Endothelial cell of umbilical vein (primary cell): ENCODE measurements at regions not wholly inside any gene's neighbourhood (a gene's known extent, or its start where the extent isn't known, plus 50 kb on each side); places are given as distances from the start of the nearest gene placed in this dataset.

ENCODE experiments used
- BruUV-seq: library from RNA; stranded (reverse); fragments of 400-500 nt; replicated peaks from 2 replicates; lab custom pipeline; 2021; lab: Mats Ljungman, UMichigan
- CTCF ChIA-PET: fragments of 300-600, 350-600 bp; sonication (Branson Sonifier 250); formaldehyde crosslinking; loops from one replicate; lab custom pipeline; 2021; ENCODE audit warnings: antibody characterized with exemption, inconsistent platforms; lab: Charles Lee
- POLR2A ChIA-PET: fragments of 300-600, 350-600 bp; sonication (Branson Sonifier 250); formaldehyde crosslinking; loops from one replicate; lab custom pipeline; 2021; ENCODE audit warnings: antibody characterized with exemption, inconsistent platforms; lab: Charles Lee
- DNase-seq: peaks from one replicate; pipeline ENCODE4 v3.0.0-alpha.2; 2011; ENCODE audit warnings: low read depth, low spot score
- FAIRE-seq: peaks from 2 replicates; lab custom pipeline; 2011; peaks lifted over from hg19 to GRCh38; lab: Jason Lieb, UNC
- H2AFZ ChIP-seq: 2 replicates; pipeline ENCODE4 v1.6.0; 2012; ENCODE audit warnings: low read depth, low read length, control low read depth, inconsistent platforms
- H3K27ac ChIP-seq: 2 replicates; pipeline ENCODE4 v1.5.1; 2011; ENCODE audit warnings: low read depth, mild to moderate bottlenecking, control low read depth, low read length, moderate library complexity; ENCODE audit not compliant: insufficient read depth
- H3K27me3 ChIP-seq, 2 experiments: 2 replicates each; pipeline versions ENCODE4 v1.6.0 to v1.6.1; 2011; ENCODE audit warnings: low read length in 2 of 2, mixed read lengths in 1 of 2; ENCODE audit not compliant: control insufficient read depth in 2 of 2, insufficient read depth in 2 of 2
- H3K36me3 ChIP-seq, 2 experiments: 2 replicates in 1 of 2; 3 replicates in 1 of 2; pipeline ENCODE4 v1.5.1; 2011; ENCODE audit warnings: low read length in 2 of 2, mild to moderate bottlenecking in 1 of 2, moderate library complexity in 1 of 2; ENCODE audit not compliant: control insufficient read depth in 2 of 2, insufficient read depth in 2 of 2; ENCODE audit errors: extremely low read depth in 1 of 2
- H3K4me1 ChIP-seq: 3 replicates; pipeline ENCODE4 v1.5.1; 2011; ENCODE audit warnings: mild to moderate bottlenecking, low read length; ENCODE audit not compliant: control insufficient read depth, insufficient read depth; ENCODE audit errors: extremely low read depth
- H3K4me2 ChIP-seq: 2 replicates; pipeline ENCODE4 v1.6.1; 2011; ENCODE audit warnings: low read length, control low read depth, mixed read lengths; ENCODE audit not compliant: insufficient read depth
- H3K4me3 ChIP-seq, 3 experiments: fragments of 200-600 bp in 1 of 3; sonication (generic), shearing (Covaris generic) in 1 of 3; replicated peaks in 1 of 3; 2 replicates each; pipeline ENCODE4 v1.5.1; 2011 to 2016; ENCODE audit warnings: control low read depth in 3 of 3, low read length in 3 of 3, mild to moderate bottlenecking in 2 of 3, inconsistent platforms in 1 of 3, low read depth in 1 of 3, moderate library complexity in 1 of 3; ENCODE audit not compliant: insufficient read depth in 1 of 3
- H3K79me2 ChIP-seq: 2 replicates; pipeline ENCODE4 v1.6.0; 2012; ENCODE audit warnings: low read length, inconsistent platforms; ENCODE audit not compliant: control insufficient read depth, insufficient read depth
- H3K9ac ChIP-seq: replicated peaks from 2 replicates; pipeline ENCODE3; 2011; ENCODE audit warnings: low read length, control low read depth; ENCODE audit not compliant: insufficient read depth; ENCODE audit errors: extremely low read depth
- H3K9me1 ChIP-seq: replicated peaks from 3 replicates; pipeline ENCODE4 v1.6.0; 2011; ENCODE audit warnings: mild to moderate bottlenecking, low read length; ENCODE audit not compliant: control insufficient read depth, insufficient read depth; ENCODE audit errors: extremely low read depth
- H3K9me3 ChIP-seq: replicated peaks from 2 replicates; pipeline ENCODE4 v1.5.1; 2012; ENCODE audit warnings: low read length, inconsistent platforms; ENCODE audit not compliant: control insufficient read depth, insufficient read depth
- H4K20me1 ChIP-seq: replicated peaks from 2 replicates; pipeline ENCODE3; 2011; ENCODE audit warnings: mild to moderate bottlenecking, low read length; ENCODE audit not compliant: control insufficient read depth, insufficient read depth; ENCODE audit errors: extremely low read depth
- EZH2 ChIP-seq: IDR thresholded peaks from 2 replicates; pipeline ENCODE4 v1.6.1; 2012; ENCODE audit warnings: borderline replicate concordance, low read depth, mild to moderate bottlenecking, moderate library complexity, low read length, inconsistent platforms; ENCODE audit not compliant: severe bottlenecking
- FOS ChIP-seq: IDR thresholded peaks from 2 replicates; pipeline ENCODE4 v1.6.1; 2011; ENCODE audit warnings: mild to moderate bottlenecking, low read length, moderate library complexity, borderline replicate concordance; ENCODE audit not compliant: insufficient read depth
- GATA2 ChIP-seq: IDR thresholded peaks from 2 replicates; pipeline ENCODE4 v1.7.0; 2011; ENCODE audit warnings: low read depth, mild to moderate bottlenecking, moderate library complexity, mixed read lengths, low read length; ENCODE audit not compliant: insufficient read length, insufficient read depth
- JUN ChIP-seq: IDR thresholded peaks from 2 replicates; pipeline ENCODE4 v1.6.1; 2011; ENCODE audit warnings: borderline replicate concordance, low read depth; ENCODE audit not compliant: insufficient read length, insufficient read depth
- MYC ChIP-seq: IDR thresholded peaks from one replicate; pipeline ENCODE4 v1.6.1; 2011; ENCODE audit warnings: mild to moderate bottlenecking, low read depth, low read length
- POLR2A ChIP-seq: IDR thresholded peaks from 2 replicates; pipeline ENCODE4 v1.6.1; 2012; ENCODE audit warnings: low read depth, mild to moderate bottlenecking, control low read depth, low read length
- POLR2AphosphoS5 ChIP-seq: IDR thresholded peaks from 2 replicates; pipeline ENCODE4 v1.6.1; 2012; ENCODE audit warnings: low read depth, mild to moderate bottlenecking, control low read depth, low read length, moderate library complexity; ENCODE audit not compliant: insufficient read depth
- dilution Hi-C: fragments of 300-500 bp; cut with MboI; formaldehyde crosslinking; loops from one replicate; pipeline ENCODE4 v1.15.0; 2019; ENCODE audit warnings: low sequenced_read_pairs; ENCODE audit not compliant: extremely low pct_ligation_motif_present
- intact Hi-C: fragments of 100-400 bp; cut with micrococcal nuclease; formaldehyde crosslinking; loops from one replicate; pipeline ENCODE4 v1.10.0; 2022
- TF ChIP-seq, protein P1 (sequence below): IDR thresholded peaks from 2 replicates; pipeline ENCODE4 v1.6.1; 2011; ENCODE audit not compliant: insufficient read depth, insufficient read length
- TF ChIP-seq, protein P2 (sequence below), 2 donors: IDR thresholded peaks; 1 replicate in 1 of 2; 2 replicates in 1 of 2; pipeline ENCODE4 v1.5.1; 2011; ENCODE audit warnings: low read length in 2 of 2, mild to moderate bottlenecking in 2 of 2, moderate library complexity in 2 of 2, control low read depth in 1 of 2, inconsistent platforms in 1 of 2, low read depth in 1 of 2; ENCODE audit not compliant: insufficient read depth in 1 of 2; ENCODE audit errors: extremely low read depth in 1 of 2

DNA sequence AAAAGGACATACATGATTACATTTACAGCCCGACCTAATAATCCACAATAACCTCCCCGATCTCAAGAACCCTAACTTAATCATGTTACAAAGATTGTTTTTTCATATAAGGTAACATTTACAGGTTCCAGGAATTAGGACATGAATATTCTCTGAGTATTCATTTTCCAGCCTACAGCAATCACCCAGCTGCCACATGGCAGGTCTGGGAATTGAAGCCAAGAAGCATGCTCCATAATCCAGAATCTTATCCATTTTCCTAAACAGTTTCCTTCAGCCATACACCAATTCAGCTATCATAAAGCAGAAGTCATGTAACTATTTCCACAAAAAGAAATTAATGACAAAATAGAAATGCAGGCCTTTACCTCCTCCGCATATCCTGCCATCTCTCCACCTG, 163.4 kb downstream of the CAAP1 start:
- BruUV-seq, result no TSS peak
- Histone ChIP-seq H2AFZ (no peak overlapping the region), H3K27me3 (no peaks in the 10 kb centered on the region), H3K9me1 (no peaks in the 10 kb centered on the region), H3K9ac (no peak overlapping the region), H3K4me2 (no peak overlapping the region), H4K20me1 (no peaks in the 10 kb centered on the region), H3K36me3 (no peaks in the 10 kb centered on the region), H3K4me3 (no peak overlapping the region), H3K79me2 (no peaks in the 10 kb centered on the region), H3K9me3 (no peaks in the 10 kb centered on the region), H3K4me1 (no peaks in the 10 kb centered on the region), H3K27ac (no peak overlapping the region)
- ChIA-PET CTCF (no interaction called here), POLR2A (no interaction called here)
- DNase-seq, result no peak
- TF ChIP-seq MYC, result no peak
- TF ChIP-seq POLR2A, result no peak
- TF ChIP-seq, protein P1, sequence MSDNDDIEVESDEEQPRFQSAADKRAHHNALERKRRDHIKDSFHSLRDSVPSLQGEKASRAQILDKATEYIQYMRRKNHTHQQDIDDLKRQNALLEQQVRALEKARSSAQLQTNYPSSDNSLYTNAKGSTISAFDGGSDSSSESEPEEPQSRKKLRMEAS, result no peak
- TF ChIP-seq EZH2, result no peak
- TF ChIP-seq, protein P2, sequence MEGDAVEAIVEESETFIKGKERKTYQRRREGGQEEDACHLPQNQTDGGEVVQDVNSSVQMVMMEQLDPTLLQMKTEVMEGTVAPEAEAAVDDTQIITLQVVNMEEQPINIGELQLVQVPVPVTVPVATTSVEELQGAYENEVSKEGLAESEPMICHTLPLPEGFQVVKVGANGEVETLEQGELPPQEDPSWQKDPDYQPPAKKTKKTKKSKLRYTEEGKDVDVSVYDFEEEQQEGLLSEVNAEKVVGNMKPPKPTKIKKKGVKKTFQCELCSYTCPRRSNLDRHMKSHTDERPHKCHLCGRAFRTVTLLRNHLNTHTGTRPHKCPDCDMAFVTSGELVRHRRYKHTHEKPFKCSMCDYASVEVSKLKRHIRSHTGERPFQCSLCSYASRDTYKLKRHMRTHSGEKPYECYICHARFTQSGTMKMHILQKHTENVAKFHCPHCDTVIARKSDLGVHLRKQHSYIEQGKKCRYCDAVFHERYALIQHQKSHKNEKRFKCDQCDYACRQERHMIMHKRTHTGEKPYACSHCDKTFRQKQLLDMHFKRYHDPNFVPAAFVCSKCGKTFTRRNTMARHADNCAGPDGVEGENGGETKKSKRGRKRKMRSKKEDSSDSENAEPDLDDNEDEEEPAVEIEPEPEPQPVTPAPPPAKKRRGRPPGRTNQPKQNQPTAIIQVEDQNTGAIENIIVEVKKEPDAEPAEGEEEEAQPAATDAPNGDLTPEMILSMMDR (IDR thresholded peaks at IDR 0.05; ENCODE audit: extremely low read depth in 1 of 2, insufficient read depth in 1 of 2, low read depth in 1 of 2, low read length in 2 of 2), result no peak
- TF ChIP-seq JUN, result no peak
- no peak for TF ChIP-seq POLR2AphosphoS5
- TF ChIP-seq FOS, result no peak
- TF ChIP-seq GATA2, result no peak
- dilution Hi-C loops (no loop called here), intact Hi-C loops (no loop called here)
- no peak for FAIRE-seq
